NCI-H1436 treated with DMSO at 0.1 percent for 48 hours (cell line): ENCODE measurements at regions not wholly inside any gene's neighbourhood (a gene's known extent, or its start where the extent isn't known, plus 50 kb on each side); places are given as distances from the start of the nearest gene placed in this dataset.
"Not testable (repeated sequence)": the region's sequence is repeated elsewhere in the genome, so short reads cannot be mapped to it uniquely, and the experiment has no call there.

Source experiments
- DNase-seq: peaks from one replicate; lab custom pipeline; 2025; lab: John Stamatoyannopoulos, UW

GRCh38 chr7:119266790-119267189, 1006.2 kb upstream of the KCND2 start:
- DNase-seq: not testable (repeated sequence)

- DNase-seq: no peak
Observed at GRCh38 chr7:119270045-119270464, 1002.9 kb upstream of the KCND2 start.

GRCh38 chr7:119270644-119271043, 1002.3 kb upstream of the KCND2 start:
- no peak for DNase-seq

DNA sequence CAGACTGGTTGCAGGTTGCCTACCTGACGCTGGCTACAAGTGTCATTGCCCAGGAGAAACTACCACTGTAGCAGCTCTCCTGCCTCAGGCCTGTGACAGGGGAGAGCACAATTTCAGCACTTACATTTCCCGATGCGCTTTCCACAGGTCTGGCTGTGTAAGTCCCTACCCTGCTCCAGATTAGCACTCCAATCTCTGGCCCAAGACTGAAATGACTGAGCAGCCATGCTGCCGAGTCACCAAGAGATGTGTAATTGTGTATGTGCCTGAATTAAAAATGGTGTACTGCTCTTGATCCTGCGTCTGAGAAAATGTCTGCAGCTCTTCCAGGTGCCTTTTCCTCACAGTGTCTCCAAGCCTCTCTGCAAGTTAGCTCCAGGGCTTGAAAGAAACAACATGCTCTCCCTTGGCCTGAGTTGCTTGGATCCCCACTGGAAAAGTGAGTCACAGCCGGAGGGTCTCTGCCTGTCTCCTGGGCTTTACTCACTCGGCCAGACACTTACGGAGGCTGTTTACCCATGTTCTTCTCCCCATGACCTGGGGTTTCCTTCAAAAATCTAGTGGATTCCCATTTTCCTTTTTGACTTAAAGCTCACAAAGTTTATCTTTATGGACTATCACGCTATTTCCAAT, 1001.7 kb upstream of the KCND2 start:
- no peak for DNase-seq

DNA sequence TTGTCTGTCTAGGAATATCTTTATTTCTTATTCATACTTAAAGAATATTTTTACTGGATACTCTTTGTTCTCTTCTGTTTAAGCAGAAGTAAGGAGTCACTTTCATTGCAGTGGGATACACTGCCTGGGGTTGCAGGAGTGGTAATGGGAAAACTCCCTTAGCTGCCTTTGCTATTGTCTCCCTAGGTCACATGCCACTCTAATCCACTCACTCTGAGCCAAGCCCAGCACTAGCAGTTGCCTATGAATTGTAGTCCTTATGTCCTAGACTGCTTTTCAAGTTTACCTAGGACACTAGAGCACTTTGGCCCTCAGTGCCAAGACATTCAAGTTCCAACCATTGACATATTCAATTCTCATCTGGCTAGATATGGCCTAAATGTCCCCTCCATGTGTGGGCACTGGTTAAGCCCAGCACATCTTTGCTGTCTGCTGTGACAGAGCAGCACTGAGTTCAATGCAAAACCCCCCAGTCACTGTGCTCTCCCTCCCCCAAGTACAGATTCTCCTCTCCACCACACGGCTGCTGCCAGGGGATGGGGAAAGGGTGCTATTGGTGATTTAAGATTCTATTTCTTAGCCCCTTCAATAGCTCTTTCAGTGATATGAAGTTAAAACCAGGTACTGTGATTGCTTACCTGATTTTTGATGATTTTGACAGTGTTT, 991.7 kb upstream of the KCND2 start:
- no peak for DNase-seq

GRCh38 chr7:119283353-119283752, 989.6 kb upstream of the KCND2 start:
- DNase-seq: no peak

- DNase-seq: no peak
Observed at GRCh38 chr7:119288416-119288815, 984.6 kb upstream of the KCND2 start.

DNA sequence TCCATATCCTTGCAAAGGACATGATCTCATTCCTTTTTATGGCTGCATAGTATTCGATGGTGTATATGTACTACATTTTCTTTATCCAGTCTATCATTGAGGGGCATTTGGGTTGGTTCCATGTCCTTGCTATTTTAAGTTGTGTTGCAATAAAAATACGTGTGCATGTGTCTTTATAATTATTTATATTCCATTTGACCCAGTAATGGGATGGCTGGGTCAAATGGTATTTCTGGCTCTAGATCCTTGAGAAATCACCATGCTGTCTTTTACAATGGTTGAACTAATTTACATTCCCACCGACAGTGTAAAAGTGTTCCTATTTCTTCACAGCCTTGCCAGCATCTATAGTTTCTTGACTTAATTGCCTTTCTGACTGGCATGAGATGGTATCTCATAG, 972.6 kb upstream of the KCND2 start:
- not testable (repeated sequence) for DNase-seq

- no peak for DNase-seq
Observed at GRCh38 chr7:119320316-119320715, 952.7 kb upstream of the KCND2 start.

- DNase-seq: no peak
Observed at GRCh38 chr7:119329715-119330114, 943.3 kb upstream of the KCND2 start.

GRCh38 chr7:119335405-119335804, 937.6 kb upstream of the KCND2 start:
- DNase-seq: no peak

DNA sequence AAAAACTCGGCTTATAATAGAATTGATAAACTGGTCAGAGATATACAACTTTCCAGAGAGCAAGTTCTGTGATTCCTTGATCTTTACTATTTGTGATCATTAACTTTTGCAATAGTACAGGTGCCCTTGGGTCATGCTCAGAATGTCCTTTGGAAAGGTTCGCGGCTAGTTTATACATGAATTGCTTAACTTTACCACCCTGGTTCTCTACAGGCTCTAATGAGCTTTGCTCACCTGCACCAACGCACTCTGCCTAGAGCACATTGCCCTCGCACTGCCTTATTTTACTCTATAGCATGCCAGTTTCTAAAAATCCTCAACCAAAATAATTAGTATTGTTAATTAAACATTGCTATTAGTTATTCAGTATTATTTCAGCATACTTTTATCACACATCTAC, 931.2 kb upstream of the KCND2 start:
- DNase-seq: no peak

GRCh38 chr7:119343289-119343688, 929.7 kb upstream of the KCND2 start:
- DNase-seq: no peak

DNA sequence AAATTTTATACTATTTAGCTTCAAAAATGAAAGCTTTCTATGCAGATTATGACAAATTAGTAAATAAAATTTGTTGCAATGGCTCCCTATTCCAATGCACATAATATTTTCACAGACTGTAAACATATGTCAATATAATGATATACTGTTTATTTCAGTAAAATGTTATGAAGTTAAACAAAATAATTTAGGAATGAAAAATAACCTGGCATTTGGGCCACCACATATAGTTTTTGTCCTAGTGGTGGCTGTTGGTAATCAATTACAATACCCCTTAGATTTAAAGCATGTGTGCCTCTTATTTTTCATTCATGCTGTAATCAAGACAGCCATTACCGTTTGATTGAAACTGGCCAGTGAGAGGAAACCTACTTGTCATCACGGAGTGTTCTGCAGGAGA, 928.5 kb upstream of the KCND2 start:
- no peak for DNase-seq

DNA sequence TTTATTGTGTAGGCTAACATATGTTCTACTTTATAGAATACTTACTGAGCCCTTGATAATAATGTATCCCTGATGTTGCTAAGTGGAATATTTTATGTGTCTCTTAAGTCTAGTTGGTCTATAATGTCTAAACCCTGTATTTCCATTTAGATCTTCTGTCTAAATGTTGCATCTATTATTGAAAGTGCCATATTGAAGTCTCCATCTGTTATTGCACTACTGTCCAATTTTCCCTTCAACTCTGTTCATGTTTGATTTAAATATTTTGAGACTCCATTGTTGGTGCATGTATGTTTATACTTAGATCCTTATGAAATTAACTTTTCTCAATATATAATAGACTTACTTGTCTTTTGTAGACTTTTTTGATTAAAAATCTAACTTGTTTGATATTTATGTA, 924.5 kb upstream of the KCND2 start:
- DNase-seq: no peak

GRCh38 chr7:119350334-119350733, 922.6 kb upstream of the KCND2 start:
- DNase-seq: no peak

DNA sequence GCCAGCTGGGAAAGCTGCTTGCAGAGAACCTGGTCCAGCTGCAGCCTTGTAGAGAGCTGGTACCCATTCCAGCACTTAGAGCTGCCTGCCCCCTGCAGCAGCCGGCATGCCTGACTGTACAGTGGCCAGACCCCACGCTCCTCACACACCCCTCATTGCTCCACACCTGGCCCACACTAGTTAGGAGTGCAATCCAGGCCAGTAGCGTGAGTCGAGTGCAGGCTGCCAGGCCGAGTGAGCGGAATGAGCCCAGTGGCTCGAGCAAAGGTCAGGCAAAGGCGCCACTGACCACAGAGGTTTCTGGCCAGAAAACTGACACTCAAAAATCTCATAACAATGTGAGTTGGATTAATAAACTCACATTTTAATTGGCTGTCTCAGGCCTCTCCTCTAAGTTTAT, 921.7 kb upstream of the KCND2 start:
- DNase-seq: no peak

DNA sequence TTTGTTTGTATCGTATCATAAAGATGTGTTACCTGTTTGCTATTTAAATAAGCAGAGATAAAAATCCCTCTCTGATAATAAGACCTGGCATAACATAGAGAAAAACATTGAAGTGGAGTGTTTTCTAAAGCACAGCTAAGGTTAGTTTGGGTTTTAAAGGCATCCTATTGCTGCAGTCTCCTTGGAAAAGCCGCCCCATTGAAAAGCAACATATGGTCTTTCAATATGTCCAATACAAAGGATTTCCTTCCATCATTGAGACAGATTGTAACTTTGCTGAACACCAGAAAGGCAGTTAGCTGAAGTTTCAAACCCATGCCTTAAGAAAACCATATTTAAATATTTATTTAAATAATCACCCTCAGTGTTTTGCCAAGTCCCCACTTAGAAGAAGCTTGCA, 898.5 kb upstream of the KCND2 start:
- no peak for DNase-seq

DNA sequence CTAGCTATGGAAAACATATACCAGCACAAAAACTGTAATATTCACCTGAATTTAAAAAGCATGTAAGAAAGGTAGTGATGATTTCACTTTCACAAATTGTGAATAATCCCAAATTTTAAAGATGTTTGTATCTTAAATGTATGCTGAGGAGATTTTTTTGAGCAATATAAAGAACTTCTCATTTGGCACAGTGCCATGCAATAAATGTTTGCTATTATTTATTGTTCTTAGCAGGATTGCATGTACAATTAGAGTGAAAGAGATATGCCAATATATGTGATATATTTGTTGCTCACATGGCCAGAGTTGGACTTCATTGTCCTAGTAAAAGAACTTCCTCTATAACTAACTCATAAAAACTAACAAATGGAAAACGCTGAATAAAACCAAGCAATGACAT, 895.1 kb upstream of the KCND2 start:
- DNase-seq: no peak

- no peak for DNase-seq
Observed at GRCh38 chr7:119382726-119383125, 890.2 kb upstream of the KCND2 start.

GRCh38 chr7:119395024-119395423, 878.0 kb upstream of the KCND2 start:
- DNase-seq: no peak

- DNase-seq: no peak
Observed at GRCh38 chr7:119397156-119397555, 875.8 kb upstream of the KCND2 start.

GRCh38 chr7:119408596-119408995, 864.4 kb upstream of the KCND2 start:
- DNase-seq: no peak

- no peak for DNase-seq
Observed at GRCh38 chr7:119413314-119413805, 859.6 kb upstream of the KCND2 start.
